Left ventricle myocardium superior (tissue), 1 donor: ENCODE measurements at regions not wholly inside any gene's neighbourhood (a gene's known extent, or its start where the extent isn't known, plus 50 kb on each side); places are given as distances from the start of the nearest gene placed in this dataset.
"Not testable (repeated sequence)": the region's sequence is repeated elsewhere in the genome, so short reads cannot be mapped to it uniquely, and the experiment has no call there.

ENCODE experiments used
- ATAC-seq: fragments of 200-7000 bp; cut with Tn5 transposase; one replicate; pipeline ENCODE4 v1.9.1; 2020; ENCODE audit warnings: mild to moderate bottlenecking, moderate library complexity
- DNase-seq: peaks from one replicate; pipeline ENCODE4 v3.0.0-alpha.2; 2020
- intact Hi-C: fragments of 100-400 bp; cut with micrococcal nuclease; formaldehyde crosslinking; loops from one replicate; pipeline ENCODE4 v1.11.0; 2022
- donor health status: DM: no; HTN: yes; CAD: no; lungs with severe emphysema.

- ATAC-seq: no peak
- intact Hi-C loops: no loop called here
Observed at GRCh38 chr5:167923396-167923795, 368.0 kb upstream of the WWC1 start.

GRCh38 chr5:167929841-167930240, 361.6 kb upstream of the WWC1 start:
- no peak for DNase-seq
- no peak for ATAC-seq
- intact Hi-C loops: no loop called here

More at GRCh38 chr5:167923396-167923795, 368.0 kb upstream of the WWC1 start:
- DNase-seq: no peak

DNA sequence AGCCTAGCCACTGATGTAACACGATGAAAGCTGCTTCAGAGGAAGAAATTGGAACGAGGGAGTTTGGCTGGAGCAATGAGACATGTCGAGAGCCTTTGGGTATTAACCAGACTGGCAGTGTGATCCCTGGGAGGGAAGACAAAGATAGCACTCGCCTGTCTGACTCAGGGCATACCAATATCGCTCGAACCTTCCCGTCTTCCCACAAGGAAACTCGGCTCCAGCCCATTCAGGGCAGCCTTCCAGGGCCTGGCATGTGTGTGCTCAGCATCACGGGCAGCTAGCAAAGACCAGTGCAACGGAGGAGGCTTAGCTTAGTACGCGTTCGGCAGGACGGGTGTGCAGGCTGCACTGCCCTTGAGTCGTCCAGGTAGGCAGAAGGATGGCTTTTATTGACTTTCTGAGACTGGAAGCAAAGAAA, 356.9 kb upstream of the WWC1 start:
- intact Hi-C loops: no loop called here
- ATAC-seq: peak; percentile 94
- DNase-seq: peak; percentile 91

- DNase-seq (no peak), ATAC-seq (peak; percentile 14)
- intact Hi-C loops: no loop called here
Observed at GRCh38 chr5:167936022-167936421, 355.4 kb upstream of the WWC1 start.

- intact Hi-C loops: no loop called here
- DNase-seq (no peak), ATAC-seq (no peak)
Observed at GRCh38 chr5:167936944-167937634, 354.4 kb upstream of the WWC1 start.

GRCh38 chr5:167937635-167937998, 353.8 kb upstream of the WWC1 start:
- intact Hi-C loops: no loop called here
- ATAC-seq: no peak
- DNase-seq: no peak

GRCh38 chr5:167939686-167940085, 351.8 kb upstream of the WWC1 start:
- intact Hi-C loops: no loop called here
- DNase-seq (no peak), ATAC-seq (no peak)

- no peak for ATAC-seq
- intact Hi-C loops: no loop called here
- DNase-seq: no peak
Observed at GRCh38 chr5:167940911-167941310, 350.5 kb upstream of the WWC1 start.

DNA sequence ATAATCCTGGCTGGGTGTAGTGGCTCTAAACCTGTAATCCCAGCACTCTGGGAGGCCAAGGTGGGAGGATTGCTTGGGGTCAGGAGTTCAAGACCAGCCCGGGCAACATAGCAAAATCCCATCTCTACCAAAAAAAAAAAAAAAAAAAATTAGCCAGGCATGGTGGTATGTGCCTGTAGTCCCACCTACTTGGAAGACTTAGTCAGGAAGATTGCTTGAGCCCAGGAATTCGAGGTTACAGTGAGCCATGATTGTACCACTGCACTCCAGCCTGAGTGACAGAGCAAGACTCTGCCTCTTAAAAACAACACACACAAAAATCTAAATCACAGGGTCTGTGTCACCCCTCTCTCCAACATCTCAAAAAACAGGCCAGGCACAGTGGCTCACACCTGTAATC, 349.9 kb upstream of the WWC1 start:
- intact Hi-C loops, ATAC-seq, DNase-seq: not testable (repeated sequence)

DNA sequence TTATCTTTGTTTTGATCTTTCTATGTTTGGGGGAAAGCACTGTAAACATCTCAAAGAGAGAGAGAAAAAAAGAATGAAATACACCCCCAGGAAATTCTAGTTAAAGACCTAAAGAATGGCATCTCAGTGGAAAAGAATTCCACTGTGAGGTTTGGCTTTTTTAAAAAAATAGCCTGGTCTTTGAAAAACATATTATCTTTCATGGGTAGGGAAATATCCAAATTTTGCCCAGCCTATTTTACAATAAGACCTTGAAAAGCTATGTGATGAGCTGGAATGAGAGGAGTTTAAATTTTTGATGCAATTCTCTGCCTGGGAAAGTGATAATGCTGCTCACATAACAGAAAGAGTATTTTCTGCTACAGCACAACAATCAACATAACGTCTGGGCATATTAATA, 348.1 kb upstream of the WWC1 start:
- no peak for ATAC-seq
- intact Hi-C loops: no loop called here
- DNase-seq: no peak

GRCh38 chr5:167944121-167944852, 347.2 kb upstream of the WWC1 start:
- DNase-seq (peak; percentile 57), ATAC-seq (peak; percentile 77)
- intact Hi-C loops: no loop called here

GRCh38 chr5:167945542-167946384, 345.7 kb upstream of the WWC1 start:
- DNase-seq: peak; percentile 66
- intact Hi-C loops: no loop called here
- ATAC-seq: peak; percentile 83

GRCh38 chr5:167947306-167947705, 344.1 kb upstream of the WWC1 start:
- DNase-seq: peak; percentile 34

DNA sequence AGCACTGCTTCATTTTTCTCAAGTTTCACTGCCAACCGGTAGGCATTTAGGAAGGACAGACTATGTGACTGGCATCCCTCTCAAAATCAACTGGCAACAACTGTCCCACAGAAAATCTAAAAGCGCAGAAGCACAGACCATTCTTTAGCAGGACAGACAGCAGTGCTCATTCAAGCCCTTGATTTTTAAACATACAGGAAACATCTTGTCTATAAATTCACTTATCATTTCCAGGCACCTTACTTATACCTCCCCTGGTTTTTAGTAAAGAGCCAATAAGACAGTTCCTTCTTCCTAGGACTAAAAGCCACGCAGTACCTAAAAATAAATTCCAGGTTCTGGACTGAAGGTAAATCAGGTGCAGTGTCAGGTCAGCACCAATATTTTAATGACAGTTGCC, 343.2 kb upstream of the WWC1 start:
- intact Hi-C loops: no loop called here
- DNase-seq: no peak
- ATAC-seq: no peak

More at GRCh38 chr5:167947306-167947705, 344.1 kb upstream of the WWC1 start:
- intact Hi-C loops: no loop called here
- ATAC-seq: peak; percentile 16

DNA sequence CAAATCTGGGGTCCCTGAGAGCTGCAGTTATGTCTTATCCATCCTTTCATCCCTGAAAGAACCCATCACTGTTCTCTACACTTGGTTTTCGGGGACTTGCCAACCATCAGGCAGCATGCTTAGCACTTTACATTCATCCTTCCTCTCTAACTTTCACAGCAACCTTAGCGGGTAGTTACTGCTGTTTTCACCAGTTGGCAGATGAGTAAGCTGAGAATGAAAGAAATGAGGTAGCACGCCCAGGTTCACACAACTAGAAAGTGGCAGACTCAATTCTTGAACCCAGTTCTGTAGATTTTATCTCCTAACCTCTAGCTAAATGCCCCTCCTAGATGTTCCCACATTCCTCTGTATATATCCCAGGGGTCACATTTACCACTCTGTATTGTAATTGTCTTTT, 342.0 kb upstream of the WWC1 start:
- ATAC-seq (no peak), DNase-seq (no peak)
- intact Hi-C loops: no loop called here

DNA sequence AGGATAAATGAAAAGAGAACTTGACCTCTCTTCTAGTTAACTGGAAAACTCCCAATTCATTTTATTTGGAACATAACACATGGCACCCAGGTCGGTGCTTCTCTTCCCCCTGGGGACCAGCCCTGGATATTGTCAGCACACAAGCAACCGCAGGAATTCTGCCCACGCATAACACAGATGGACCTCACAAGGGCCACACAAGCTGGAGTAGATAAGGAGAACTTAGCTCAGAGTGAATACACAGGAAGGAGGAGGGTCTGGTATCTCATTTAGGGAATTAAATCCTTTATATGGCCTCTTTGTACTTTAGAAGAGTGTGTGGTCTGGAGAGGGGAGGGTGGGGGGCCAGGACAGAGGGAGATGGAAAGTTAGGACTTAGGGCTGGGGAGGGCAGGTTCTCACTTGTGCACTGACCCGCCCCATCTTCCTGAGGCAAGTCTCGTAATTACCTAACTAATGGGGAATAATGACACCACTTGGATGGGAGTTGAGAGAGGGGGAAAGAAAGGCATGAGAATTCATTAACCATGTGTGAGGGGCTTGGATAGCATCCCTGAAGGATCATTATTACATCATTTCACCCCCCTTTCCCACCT, 341.2 kb upstream of the WWC1 start:
- ATAC-seq: peak; percentile 17
- intact Hi-C loops: no loop called here
- peak; percentile 35 for DNase-seq

DNA sequence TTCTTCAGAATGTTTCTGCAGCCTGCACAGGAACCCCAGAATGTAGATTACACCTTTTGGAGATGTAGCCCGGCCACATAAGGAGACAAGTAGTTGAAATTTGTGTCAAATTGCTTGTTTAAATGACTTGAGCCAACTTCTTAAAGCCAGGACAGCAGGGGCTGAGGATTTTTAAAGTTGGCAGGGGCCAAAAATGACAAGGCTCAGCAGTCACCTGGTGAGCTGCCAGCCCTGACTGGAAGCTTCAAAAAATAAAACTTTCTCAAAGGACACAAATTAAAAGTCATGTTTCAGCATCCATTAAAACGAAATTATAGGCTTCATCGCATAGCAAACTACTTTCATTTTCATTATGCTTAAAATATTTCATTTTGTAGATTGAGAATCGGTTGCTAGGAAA, 340.3 kb upstream of the WWC1 start:
- intact Hi-C loops: no loop called here
- ATAC-seq: no peak

GRCh38 chr5:167952278-167952995, 339.0 kb upstream of the WWC1 start:
- ATAC-seq (peak; percentile 62), DNase-seq (peak; percentile 42)
- intact Hi-C loops: no loop called here

More for the DNA sequence above, 340.3 kb upstream of the WWC1 start:
- no peak for DNase-seq
